Thyroid gland (tissue), 4 donors: ENCODE measurements at regions not wholly inside any gene's neighbourhood (a gene's known extent, or its start where the extent isn't known, plus 50 kb on each side); places are given as distances from the start of the nearest gene placed in this dataset.

ENCODE experiments used
- DNase-seq, 2 donors: peaks; one replicate each; pipeline ENCODE4 v3.0.0-alpha.2; 2019
- H3K27ac ChIP-seq, 3 donors: fragments of 200-600 bp; sonication (generic); 1 replicate in 2 of 3; 2 replicates in 1 of 3; pipeline ENCODE4 v1.5.1; 2016 to 2019; ENCODE audit warnings: mild to moderate bottlenecking in 1 of 3, moderate library complexity in 1 of 3
- H3K27me3 ChIP-seq: fragments of 200-600 bp; sonication (generic); one replicate; pipeline ENCODE4 v1.5.1; 2019
- H3K36me3 ChIP-seq, 2 donors: fragments of 200-600 bp; sonication (generic); one replicate each; pipeline ENCODE4 v1.5.1; 2016 to 2019
- H3K4me1 ChIP-seq, 2 donors: fragments of 200-600 bp; sonication (generic); one replicate each; pipeline ENCODE4 v1.5.1; 2017 to 2019
- H3K4me3 ChIP-seq, 3 donors: fragments of 200-600 bp; sonication (generic); replicated peaks in 1 of 3; 1 replicate in 2 of 3; 2 replicates in 1 of 3; pipeline ENCODE4 v1.5.1; 2016; ENCODE audit warnings: mild to moderate bottlenecking in 1 of 3
- H3K9me3 ChIP-seq: fragments of 200-600 bp; sonication (generic); one replicate; pipeline ENCODE4 v1.5.1; 2017
- POLR2A ChIP-seq, 2 donors: fragments of 450-650 bp; IDR thresholded peaks; one replicate each; pipeline ENCODE4 v1.6.1; 2017; ENCODE audit warnings: antibody characterized with exemption in 2 of 2, mild to moderate bottlenecking in 2 of 2, moderate library complexity in 1 of 2
- WGBS, 2 donors: methylation state at CpG; one replicate each; pipeline ENCODE4 v1.1.5; 2017; 5-methylcytosine and 5-hydroxymethylcytosine counted together
- intact Hi-C: fragments of 100-400 bp; cut with DNase I; formaldehyde crosslinking; loops from one replicate; pipeline ENCODE4 v1.15.1; 2023
- TF ChIP-seq, protein P1 (sequence below), 6 experiments: fragments of 200-600 bp in 3 of 6; fragments of 450-650 bp in 3 of 6; sonication (generic) in 3 of 6; IDR thresholded peaks; one replicate each; pipeline ENCODE4 v1.5.1; 2016 to 2019; ENCODE audit warnings: antibody characterized with exemption in 6 of 6, mild to moderate bottlenecking in 2 of 6, inconsistent platforms in 1 of 6, moderate library complexity in 1 of 6

DNA sequence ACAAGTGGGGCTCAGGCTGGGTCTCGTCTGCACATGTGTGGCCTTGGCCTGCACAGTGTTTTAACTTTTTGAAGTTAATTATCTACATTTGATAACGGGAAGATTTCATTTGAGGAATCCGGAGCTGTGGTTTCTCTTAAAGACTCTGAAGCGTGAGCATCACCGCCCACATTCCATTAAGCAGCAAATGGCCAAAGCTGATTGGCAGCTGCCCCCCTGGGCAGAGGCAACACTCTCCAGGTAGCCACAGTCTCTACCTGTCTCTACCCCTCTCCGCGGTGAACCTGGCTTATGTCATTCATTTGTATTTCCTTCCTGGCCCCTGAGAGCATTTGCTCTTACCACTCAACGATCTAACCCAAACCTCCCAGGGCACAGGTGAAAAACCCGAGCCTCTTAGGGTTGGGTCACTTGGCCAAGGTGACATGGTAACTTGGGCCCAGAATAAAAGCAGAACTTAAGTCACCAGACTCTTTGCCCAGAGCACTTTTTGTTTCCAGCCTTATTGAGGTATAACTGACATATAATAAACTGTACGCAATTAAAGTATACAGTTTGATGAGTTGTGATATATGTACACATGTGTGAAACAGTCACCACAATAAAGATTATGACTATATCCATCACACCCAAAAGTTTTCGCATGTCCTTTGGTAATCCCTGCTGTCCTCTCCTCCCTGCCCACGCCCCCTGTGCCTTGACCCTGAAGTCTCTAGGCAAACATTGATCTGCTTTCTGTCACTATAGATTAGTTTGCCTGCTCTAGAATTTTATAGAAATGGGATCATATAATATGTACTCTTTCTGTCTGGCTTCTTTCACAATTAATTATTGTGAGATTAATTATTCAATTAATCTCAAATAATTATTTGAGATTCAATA, 245.7 kb upstream of the HES1 start:
- no peaks in the 10 kb centered on the region for H3K9me3 ChIP-seq
- H3K4me3 ChIP-seq: no peak overlapping the region
- no peaks in the 10 kb centered on the region for H3K27me3 ChIP-seq
- TF ChIP-seq, protein P1, sequence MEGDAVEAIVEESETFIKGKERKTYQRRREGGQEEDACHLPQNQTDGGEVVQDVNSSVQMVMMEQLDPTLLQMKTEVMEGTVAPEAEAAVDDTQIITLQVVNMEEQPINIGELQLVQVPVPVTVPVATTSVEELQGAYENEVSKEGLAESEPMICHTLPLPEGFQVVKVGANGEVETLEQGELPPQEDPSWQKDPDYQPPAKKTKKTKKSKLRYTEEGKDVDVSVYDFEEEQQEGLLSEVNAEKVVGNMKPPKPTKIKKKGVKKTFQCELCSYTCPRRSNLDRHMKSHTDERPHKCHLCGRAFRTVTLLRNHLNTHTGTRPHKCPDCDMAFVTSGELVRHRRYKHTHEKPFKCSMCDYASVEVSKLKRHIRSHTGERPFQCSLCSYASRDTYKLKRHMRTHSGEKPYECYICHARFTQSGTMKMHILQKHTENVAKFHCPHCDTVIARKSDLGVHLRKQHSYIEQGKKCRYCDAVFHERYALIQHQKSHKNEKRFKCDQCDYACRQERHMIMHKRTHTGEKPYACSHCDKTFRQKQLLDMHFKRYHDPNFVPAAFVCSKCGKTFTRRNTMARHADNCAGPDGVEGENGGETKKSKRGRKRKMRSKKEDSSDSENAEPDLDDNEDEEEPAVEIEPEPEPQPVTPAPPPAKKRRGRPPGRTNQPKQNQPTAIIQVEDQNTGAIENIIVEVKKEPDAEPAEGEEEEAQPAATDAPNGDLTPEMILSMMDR (IDR thresholded peaks at IDR 0.05): no peak
- TF ChIP-seq POLR2A (IDR thresholded peaks at IDR 0.05): no peak
- 81 to 82% methylated on average over 12 of the region's 12 CpGs for WGBS, 2 donors
- intact Hi-C loops: no loop called here
- DNase-seq: no peak
- no peaks in the 10 kb centered on the region for H3K36me3 ChIP-seq
- H3K27ac ChIP-seq: no peak overlapping the region
- H3K4me1 ChIP-seq: peaks cover 10 to 17% of the 10 kb centered on the region in 2 donors

DNA sequence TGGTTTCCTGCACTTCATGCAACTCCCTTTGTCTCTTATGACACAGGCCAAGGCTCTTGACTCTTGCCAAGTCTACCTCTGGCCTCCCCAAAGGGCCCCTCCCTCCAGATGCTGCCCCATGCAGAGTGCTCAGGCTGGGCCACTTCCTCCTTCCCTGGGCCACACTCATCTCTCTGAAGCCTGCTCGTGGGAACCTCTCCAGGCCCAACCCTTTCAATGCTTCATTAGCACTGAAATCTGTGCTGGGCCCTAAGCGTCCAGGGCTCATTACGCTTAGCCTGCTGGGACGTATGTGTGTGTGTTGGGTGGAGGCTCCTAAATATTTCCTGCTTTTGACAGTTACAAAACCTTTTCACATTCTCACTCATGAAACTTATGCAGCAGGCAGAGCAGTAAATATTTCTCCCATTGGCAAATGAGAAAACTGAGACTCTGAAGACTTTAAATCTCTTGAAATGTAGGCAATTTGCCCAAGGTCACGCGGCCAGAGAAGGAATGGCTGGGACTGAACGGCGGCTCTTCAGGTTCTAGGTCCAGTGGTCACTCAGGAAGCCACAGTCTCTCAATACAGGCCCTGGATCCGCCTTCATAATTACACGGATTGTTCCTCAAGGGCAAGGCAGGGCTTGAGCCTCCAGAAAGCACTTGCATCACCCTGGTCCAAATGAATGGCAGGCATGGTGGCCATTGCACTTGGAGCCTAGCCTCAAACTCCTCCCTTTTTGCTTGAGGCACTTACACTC, 241.7 kb upstream of the HES1 start:
- Histone ChIP-seq H3K36me3 (no peaks in the 10 kb centered on the region), H3K27ac (peak overlapping the region; percentile 38 to 70 (median 56)), H3K27me3 (no peaks in the 10 kb centered on the region), H3K9me3 (no peaks in the 10 kb centered on the region), H3K4me1 (peaks cover 10 to 17% of the 10 kb centered on the region in 2 donors), H3K4me3 (no peak overlapping the region)
- intact Hi-C loops: no loop called here
- WGBS, 2 donors: 33 to 38% methylated on average over 10 of the region's 10 CpGs
- TF ChIP-seq POLR2A (IDR thresholded peaks at IDR 0.05): no peak
- TF ChIP-seq, protein P1 (IDR thresholded peaks at IDR 0.05): no peak
- peak; percentile 79 to 83 for DNase-seq

DNA sequence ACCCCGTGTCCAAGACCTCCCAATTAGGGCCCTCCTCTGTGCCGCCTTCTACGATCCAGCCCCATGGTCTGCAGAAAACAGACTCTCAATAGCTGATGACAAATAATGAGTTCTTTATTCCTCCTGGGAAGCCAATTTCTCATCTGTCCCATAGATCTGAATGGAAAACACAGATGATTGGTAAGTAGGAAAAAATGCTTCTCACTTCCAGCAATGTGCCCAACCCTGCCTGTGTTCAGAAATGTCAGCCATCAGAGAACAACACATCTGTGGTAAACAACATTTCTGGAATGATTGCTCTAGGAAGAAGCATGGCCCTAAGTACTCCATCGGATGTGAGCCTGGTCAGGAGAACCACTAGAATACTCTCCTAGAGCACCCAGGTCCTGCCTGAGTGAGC, 240.5 kb upstream of the HES1 start:
- Histone ChIP-seq H3K36me3 (no peaks in the 10 kb centered on the region), H3K4me3 (no peak overlapping the region), H3K27me3 (no peaks in the 10 kb centered on the region), H3K27ac (peak overlapping the region in 1 of 3 donors; percentile 70), H3K4me1 (peaks cover 10 to 17% of the 10 kb centered on the region in 2 donors), H3K9me3 (no peaks in the 10 kb centered on the region)
- intact Hi-C loops: no loop called here
- DNase-seq: no peak
- TF ChIP-seq, protein P1 (IDR thresholded peaks at IDR 0.05): no peak
- TF ChIP-seq POLR2A (IDR thresholded peaks at IDR 0.05): no peak
- WGBS, 2 donors: 92 to 95% methylated on average over 4 of the region's 4 CpGs

DNA sequence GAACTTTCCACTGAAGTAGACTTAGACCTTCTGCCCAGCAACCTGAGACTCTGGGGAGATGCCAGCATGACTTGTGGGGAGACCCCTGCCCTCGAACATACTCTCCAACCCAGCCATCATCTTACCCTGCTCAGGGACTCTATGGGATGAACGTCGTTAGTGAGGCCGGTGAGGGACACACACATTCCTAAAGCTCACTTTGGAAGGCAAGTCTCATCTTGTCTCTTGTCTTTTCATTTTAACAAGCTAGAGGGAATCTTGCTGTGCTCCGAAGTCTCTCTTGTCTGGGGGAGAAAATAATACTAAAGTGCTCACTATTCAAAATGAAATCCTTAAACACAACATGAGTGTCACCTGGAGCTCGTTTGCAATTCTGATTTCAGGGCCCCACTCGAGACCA, 239.5 kb upstream of the HES1 start:
- no peaks in the 10 kb centered on the region for H3K36me3 ChIP-seq
- H3K27me3 ChIP-seq: no peaks in the 10 kb centered on the region
- no peak for TF ChIP-seq POLR2A (IDR thresholded peaks at IDR 0.05)
- TF ChIP-seq, protein P1 (IDR thresholded peaks at IDR 0.05): no peak
- no peaks in the 10 kb centered on the region for H3K9me3 ChIP-seq
- H3K4me3 ChIP-seq: no peak overlapping the region
- H3K4me1 ChIP-seq: peaks cover 10 to 17% of the 10 kb centered on the region in 2 donors
- DNase-seq: no peak
- intact Hi-C loops: no loop called here
- no peak overlapping the region for H3K27ac ChIP-seq
- WGBS, 2 donors: 82 to 88% methylated on average over 7 of the region's 7 CpGs

DNA sequence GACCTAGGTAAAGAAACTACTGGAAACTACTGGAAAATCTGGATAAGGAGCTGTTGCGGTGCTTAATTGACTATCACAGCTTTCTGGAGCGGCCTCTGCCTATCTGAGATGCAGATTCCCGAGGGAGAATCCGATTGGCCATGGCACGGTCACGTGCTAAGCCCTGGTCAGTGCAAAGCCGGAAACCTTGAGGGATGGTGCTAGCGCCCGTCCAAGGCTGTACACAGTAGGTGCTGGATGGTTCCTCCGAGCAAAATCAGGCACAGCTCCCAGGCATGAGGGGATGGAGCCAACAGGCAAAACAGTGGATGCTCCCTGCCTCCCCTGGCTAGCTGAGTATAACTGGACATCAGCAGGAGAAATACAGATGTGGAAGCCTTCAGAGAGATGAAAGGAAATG, 238.7 kb upstream of the HES1 start:
- Histone ChIP-seq H3K4me1 (peaks cover 10 to 19% of the 10 kb centered on the region in 2 donors), H3K4me3 (no peak overlapping the region), H3K9me3 (no peaks in the 10 kb centered on the region), H3K36me3 (no peaks in the 10 kb centered on the region), H3K27me3 (no peaks in the 10 kb centered on the region), H3K27ac (no peak overlapping the region)
- DNase-seq: peak in 1 of 2 donors; percentile 12
- TF ChIP-seq, protein P1 (IDR thresholded peaks at IDR 0.05): no peak
- no peak for TF ChIP-seq POLR2A (IDR thresholded peaks at IDR 0.05)
- WGBS, 2 donors: 84 to 92% methylated on average over 10 of the region's 10 CpGs
- intact Hi-C loops: no loop called here
